HTR-8/SVneo (cell line): ENCODE measurements at regions not wholly inside any gene's neighbourhood (a gene's known extent, or its start where the extent isn't known, plus 50 kb on each side); places are given as distances from the start of the nearest gene placed in this dataset.

Experiments
- DNase-seq: peaks from one replicate; pipeline ENCODE4 v3.0.0; 2011; ENCODE audit warnings: low spot score, mixed read lengths; ENCODE audit not compliant: insufficient read length
- FAIRE-seq: peaks from 2 replicates; lab custom pipeline; 2011; peaks lifted over from hg19 to GRCh38; lab: Jason Lieb, UNC

GRCh38 chr13:77480066-77480465 is 55.4 kb upstream of the SCEL start:
- no peak for DNase-seq
- no peak for FAIRE-seq

- no peak for FAIRE-seq
- no peak for DNase-seq
These were observed 56.2 kb upstream of the SCEL start for GRCh38 chr13:77479326-77479725.

- FAIRE-seq, result no peak
These were observed 58.1 kb upstream of the SCEL start for GRCh38 chr13:77477299-77477848.

GRCh38 chr13:77476456-77476855 is 59.0 kb upstream of the SCEL start:
- DNase-seq (no peak), FAIRE-seq (no peak)

More at GRCh38 chr13:77477299-77477848, 58.1 kb upstream of the SCEL start:
- DNase-seq, result no peak

- FAIRE-seq (no peak), DNase-seq (no peak)
These were observed 60.0 kb upstream of the SCEL start for GRCh38 chr13:77475345-77476084.

GRCh38 chr13:77470986-77471385 is 64.5 kb upstream of the SCEL start:
- DNase-seq (no peak), FAIRE-seq (no peak)

GRCh38 chr13:77466753-77467422 is 68.6 kb upstream of the SCEL start:
- DNase-seq, result no peak
- no peak for FAIRE-seq

- DNase-seq, result no peak
- no peak for FAIRE-seq
These were observed 69.8 kb upstream of the SCEL start for GRCh38 chr13:77465603-77466195.

GRCh38 chr13:77460195-77460594 is 75.3 kb upstream of the SCEL start:
- FAIRE-seq (no peak), DNase-seq (no peak)

- DNase-seq (no peak), FAIRE-seq (no peak)
These were observed 75.9 kb upstream of the SCEL start for GRCh38 chr13:77459592-77459991.

- DNase-seq (no peak), FAIRE-seq (no peak)
These were observed 76.8 kb upstream of the SCEL start for GRCh38 chr13:77458736-77459135.

GRCh38 chr13:77457966-77458365 is 77.5 kb upstream of the SCEL start:
- FAIRE-seq, result no peak

GRCh38 chr13:77456271-77456670 is 79.2 kb upstream of the SCEL start:
- FAIRE-seq (no peak), DNase-seq (no peak)

More at GRCh38 chr13:77457966-77458365, 77.5 kb upstream of the SCEL start:
- DNase-seq, result no peak

GRCh38 chr13:77449265-77449664 is 86.2 kb upstream of the SCEL start:
- no peak for DNase-seq
- FAIRE-seq, result no peak

GRCh38 chr13:77448689-77449088 is 86.8 kb upstream of the SCEL start:
- FAIRE-seq (no peak), DNase-seq (no peak)

- DNase-seq (no peak), FAIRE-seq (no peak)
These were observed 92.0 kb upstream of the SCEL start for GRCh38 chr13:77443511-77443910.

GRCh38 chr13:77437267-77437666 is 98.2 kb upstream of the SCEL start:
- no peak for FAIRE-seq
- DNase-seq, result no peak

- DNase-seq, result no peak
- FAIRE-seq, result no peak
These were observed 101.2 kb upstream of the SCEL start for GRCh38 chr13:77434289-77434688.

GRCh38 chr13:77431449-77431848 is 104.1 kb upstream of the SCEL start:
- DNase-seq, result no peak
- no peak for FAIRE-seq

GRCh38 chr13:77430377-77430951 is 103.6 kb upstream of the MYCBP2 start:
- no peak for FAIRE-seq
- no peak for DNase-seq
